DND-41 (cell line): ENCODE measurements at regions not wholly inside any gene's neighbourhood (a gene's known extent, or its start where the extent isn't known, plus 50 kb on each side); places are given as distances from the start of the nearest gene placed in this dataset.

Experiments
- ATAC-seq: fragments of 200-7000 bp; cut with Tn5 transposase; 3 replicates; pipeline ENCODE4 v1.9.1; 2021; ENCODE audit warnings: low read depth; ENCODE audit not compliant: insufficient read depth
- DNase-seq: peaks from one replicate; pipeline ENCODE4 v3.0.0-alpha.2; 2020
- H2AFZ ChIP-seq: 2 replicates; pipeline ENCODE4 v1.6.0; 2012; ENCODE audit warnings: low read depth, low read length
- H3K27ac ChIP-seq: 2 replicates; pipeline ENCODE4 v1.5.1; 2012; ENCODE audit warnings: low read length, inconsistent platforms
- H3K27me3 ChIP-seq: fragments of 200-600 bp; sonication (generic); 2 replicates; pipeline ENCODE4 v1.6.0; 2012; ENCODE audit warnings: low read length, mild to moderate bottlenecking, inconsistent platforms; ENCODE audit not compliant: insufficient read depth, poor library complexity
- H3K36me3 ChIP-seq: 2 replicates; pipeline ENCODE4 v1.5.1; 2012; ENCODE audit warnings: low read length, inconsistent platforms; ENCODE audit not compliant: insufficient read depth
- H3K4me1 ChIP-seq: 2 replicates; pipeline ENCODE4 v1.5.1; 2012; ENCODE audit warnings: mild to moderate bottlenecking, low read length; ENCODE audit not compliant: insufficient read depth
- H3K4me2 ChIP-seq: 2 replicates; pipeline ENCODE4 v1.6.0; 2012; ENCODE audit warnings: mild to moderate bottlenecking, moderate library complexity, low read length, inconsistent platforms; ENCODE audit not compliant: insufficient read depth
- H3K4me3 ChIP-seq, 2 experiments: fragments of 200-600 bp in 1 of 2; shearing (Covaris generic) in 1 of 2; 2 replicates each; pipeline ENCODE4 v1.5.1; 2012 to 2016; ENCODE audit warnings: inconsistent platforms in 2 of 2, low read length in 2 of 2, mild to moderate bottlenecking in 2 of 2, low read depth in 1 of 2, moderate library complexity in 1 of 2
- H3K79me2 ChIP-seq: 2 replicates; pipeline ENCODE4 v1.6.0; 2012; ENCODE audit warnings: low read length, inconsistent platforms; ENCODE audit not compliant: insufficient read depth
- H3K9ac ChIP-seq: 2 replicates; pipeline ENCODE4 v1.6.0; 2012; ENCODE audit warnings: low read depth, mild to moderate bottlenecking, inconsistent platforms, low read length, moderate library complexity
- H3K9me3 ChIP-seq: 2 replicates; pipeline ENCODE4 v1.5.1; 2012; ENCODE audit warnings: low read length, moderate library complexity, mild to moderate bottlenecking, inconsistent platforms; ENCODE audit not compliant: insufficient read depth, severe bottlenecking
- H4K20me1 ChIP-seq: 2 replicates; pipeline ENCODE4 v1.6.0; 2012; ENCODE audit warnings: low read length; ENCODE audit not compliant: insufficient read depth
- CTCF ChIP-seq: IDR thresholded peaks from 2 replicates; pipeline ENCODE4 v1.5.1; 2012; ENCODE audit warnings: borderline replicate concordance, low read length, moderate library complexity, mild to moderate bottlenecking; ENCODE audit not compliant: poor library complexity, severe bottlenecking; ENCODE audit errors: extremely low read depth
- EZH2 ChIP-seq: IDR thresholded peaks from 3 replicates; pipeline ENCODE4 v1.6.1; 2012; ENCODE audit warnings: borderline replicate concordance, low read depth, mild to moderate bottlenecking, moderate library complexity, low read length, inconsistent platforms; ENCODE audit not compliant: severe bottlenecking

DNA sequence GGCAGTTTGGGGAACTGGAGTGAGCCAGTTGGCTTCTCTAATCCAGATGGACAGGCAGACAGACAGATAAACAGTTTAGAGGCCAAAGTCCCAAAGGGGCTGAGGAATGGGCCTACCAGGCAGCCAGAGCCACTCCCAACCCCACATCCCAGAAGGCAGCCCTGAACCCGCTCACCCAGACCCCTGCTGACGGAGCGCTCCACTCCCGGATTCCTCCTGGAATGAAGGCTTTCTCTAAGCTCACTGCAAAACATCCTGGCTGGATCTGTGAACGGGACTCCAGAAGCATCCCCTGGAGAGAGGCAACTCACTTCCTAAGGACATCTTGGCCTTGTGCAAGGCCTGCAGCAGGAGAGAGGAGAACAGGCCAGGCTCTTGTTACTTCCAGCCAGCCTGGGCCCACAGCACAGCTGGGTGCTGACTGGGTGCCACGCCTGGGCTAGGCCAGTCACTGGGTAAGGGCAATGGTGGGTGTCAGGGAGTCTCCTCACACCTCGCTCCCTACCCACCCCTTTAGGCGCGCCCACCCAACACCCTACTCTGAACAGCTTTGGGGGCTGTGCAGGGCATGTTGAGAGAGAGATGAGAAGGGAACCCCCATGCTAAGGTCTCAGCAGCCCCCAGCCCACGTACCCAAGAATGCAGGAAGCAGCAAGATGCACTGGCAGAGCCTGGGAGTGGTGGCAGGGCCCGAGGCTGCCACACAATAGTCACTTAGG, 168.6 kb upstream of the ZMIZ1 start:
- Histone ChIP-seq H3K79me2 (no peaks in the 10 kb centered on the region), H3K4me2 (no peak overlapping the region), H2AFZ (no peak overlapping the region), H3K36me3 (no peaks in the 10 kb centered on the region), H3K27ac (no peak overlapping the region), H3K9me3 (no peaks in the 10 kb centered on the region), H3K4me1 (no peaks in the 10 kb centered on the region), H4K20me1 (no peaks in the 10 kb centered on the region), H3K27me3 (no peaks in the 10 kb centered on the region), H3K4me3 (no peak overlapping the region), H3K9ac (no peak overlapping the region)
- no peak for DNase-seq
- TF ChIP-seq EZH2 (no peak), CTCF (no peak)
- no peak for ATAC-seq

- Histone ChIP-seq H2AFZ (no peak overlapping the region), H3K9ac (no peak overlapping the region), H4K20me1 (no peaks in the 10 kb centered on the region), H3K36me3 (no peaks in the 10 kb centered on the region), H3K79me2 (no peaks in the 10 kb centered on the region), H3K4me1 (no peaks in the 10 kb centered on the region), H3K27ac (no peak overlapping the region), H3K4me3 (no peak overlapping the region), H3K27me3 (no peaks in the 10 kb centered on the region), H3K4me2 (no peak overlapping the region), H3K9me3 (no peaks in the 10 kb centered on the region)
- no peak for TF ChIP-seq EZH2
- no peak for TF ChIP-seq CTCF
- ATAC-seq (no peak), DNase-seq (no peak)
Observed at GRCh38 chr10:78900715-78901430, 167.9 kb upstream of the ZMIZ1 start.

DNA sequence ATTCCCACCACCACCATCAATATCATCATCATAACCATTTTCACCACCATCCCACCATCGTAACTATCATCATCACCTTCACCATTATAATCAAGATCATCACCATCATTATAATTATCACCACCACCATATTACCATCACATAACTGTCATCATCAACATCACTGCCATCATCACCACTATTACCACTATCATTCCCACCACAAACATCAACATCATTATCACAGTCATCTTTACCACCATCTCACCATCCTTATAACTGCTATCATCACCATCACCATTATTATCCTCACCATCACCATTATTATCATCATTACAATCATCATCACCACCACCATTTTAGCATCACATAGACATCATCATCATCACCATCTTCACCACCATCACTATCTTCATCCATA, 167.1 kb upstream of the ZMIZ1 start:
- H3K4me1 ChIP-seq = no peaks in the 10 kb centered on the region
- H3K9ac ChIP-seq = no peak overlapping the region
- no peaks in the 10 kb centered on the region for H4K20me1 ChIP-seq
- H3K79me2 ChIP-seq = no peaks in the 10 kb centered on the region
- TF ChIP-seq CTCF = no peak
- TF ChIP-seq EZH2 = no peak
- H3K36me3 ChIP-seq = no peaks in the 10 kb centered on the region
- DNase-seq = no peak
- H3K27ac ChIP-seq = no peak overlapping the region
- no peak overlapping the region for H3K4me3 ChIP-seq
- no peak overlapping the region for H2AFZ ChIP-seq
- H3K27me3 ChIP-seq = no peaks in the 10 kb centered on the region
- no peak overlapping the region for H3K4me2 ChIP-seq
- H3K9me3 ChIP-seq = no peaks in the 10 kb centered on the region
- ATAC-seq = no peak
